HepG2 (cell line): ENCODE measurements at regions not wholly inside any gene's neighbourhood (a gene's known extent, or its start where the extent isn't known, plus 50 kb on each side); places are given as distances from the start of the nearest gene placed in this dataset.

ENCODE experiments used
- CBFB ChIP-seq: sonication (generic); formaldehyde crosslinking; IDR thresholded peaks from 2 replicates; pipeline ENCODE4 v1.4.0; 2020; ENCODE audit warnings: missing genetic modification reagents
- ELF1 ChIP-seq: sonication (generic); formaldehyde crosslinking; IDR thresholded peaks from 2 replicates; pipeline ENCODE4 v1.4.0; 2020; ENCODE audit warnings: missing genetic modification reagents
- MAF1 ChIP-seq: sonication (generic); formaldehyde crosslinking; IDR thresholded peaks from 2 replicates; pipeline ENCODE4 v1.5.0; 2020; ENCODE audit warnings: missing genetic modification reagents, borderline replicate concordance
- NFAT5 ChIP-seq: sonication (generic); formaldehyde crosslinking; IDR thresholded peaks from 2 replicates; pipeline ENCODE4 v1.4.0; 2020; ENCODE audit warnings: missing genetic modification reagents
- PPARG ChIP-seq: conservative IDR thresholded peaks from 2 replicates; pipeline ENCODE4 v1.6.1; 2016; ENCODE audit warnings: missing biosample characterization, missing genetic modification reagents
- SKIL ChIP-seq: sonication (generic); formaldehyde crosslinking; IDR thresholded peaks from 2 replicates; pipeline ENCODE4 v1.8.0; 2022; ENCODE audit warnings: missing genetic modification reagents, mild to moderate bottlenecking, moderate library complexity, borderline replicate concordance
- SOX6 ChIP-seq, 2 experiments: fragments of 450-650 bp in 1 of 2; sonication (generic) in 1 of 2; formaldehyde crosslinking in 1 of 2; IDR thresholded peaks; 2 replicates each; pipeline versions ENCODE4 v1.4.0 to v1.6.1; 2017 to 2020; ENCODE audit warnings: antibody characterized with exemption in 1 of 2, mild to moderate bottlenecking in 1 of 2, missing genetic modification reagents in 1 of 2
- SYNCRIP ChIP-seq: fragments of 200-400 bp; formaldehyde crosslinking; IDR thresholded peaks from 2 replicates; pipeline ENCODE4 v1.6.1; 2018; ENCODE audit warnings: mild to moderate bottlenecking, low read depth, low read length; ENCODE audit not compliant: insufficient read depth
- YEATS2 ChIP-seq: sonication (generic); formaldehyde crosslinking; IDR thresholded peaks from 2 replicates; pipeline ENCODE4 v1.4.0; 2020; ENCODE audit warnings: missing genetic modification reagents, borderline replicate concordance
- ZFP36L1 ChIP-seq: sonication (generic); formaldehyde crosslinking; IDR thresholded peaks from 2 replicates; pipeline ENCODE4 v1.8.0; 2022; ENCODE audit warnings: mild to moderate bottlenecking, missing genetic modification reagents, moderate library complexity
- ZFY ChIP-seq: sonication (generic); formaldehyde crosslinking; IDR thresholded peaks from 2 replicates; pipeline ENCODE4 v1.4.0; 2020; ENCODE audit warnings: missing genetic modification reagents
- ZNF281 ChIP-seq: sonication (generic); formaldehyde crosslinking; IDR thresholded peaks from 2 replicates; pipeline ENCODE4 v1.4.0; 2020; ENCODE audit warnings: missing genetic modification reagents, borderline replicate concordance
- ZNF331 ChIP-seq: sonication (generic); formaldehyde crosslinking; IDR thresholded peaks from 2 replicates; pipeline ENCODE4 v1.4.0; 2020; ENCODE audit warnings: missing genetic modification reagents
- ZNF556 ChIP-seq: sonication (generic); formaldehyde crosslinking; IDR thresholded peaks from 2 replicates; pipeline ENCODE4 v1.4.0; 2020; ENCODE audit warnings: mild to moderate bottlenecking, missing genetic modification reagents, borderline replicate concordance
- ZSCAN5A ChIP-seq: sonication (generic); formaldehyde crosslinking; IDR thresholded peaks from 2 replicates; pipeline ENCODE4 v1.8.0; 2022; ENCODE audit warnings: mild to moderate bottlenecking, missing genetic modification reagents, borderline replicate concordance
- ZZZ3 ChIP-seq: sonication (generic); formaldehyde crosslinking; IDR thresholded peaks from 2 replicates; pipeline ENCODE4 v1.4.0; 2020; ENCODE audit warnings: missing genetic modification reagents, mild to moderate bottlenecking, borderline replicate concordance

- TF ChIP-seq NFAT5 (CRISPR knock-in tag) (no peak), SYNCRIP (no peak), ZNF556 (peak; percentile 74; the same call in 1 of the 2 replicates), SOX6 (IDR thresholded peaks at IDR 0.05) (no peak), SOX6 (CRISPR knock-in tag; IDR thresholded peaks at IDR 0.05) (peak; percentile 93), ZNF281 (CRISPR knock-in tag) (peak; percentile 99), ELF1 (CRISPR knock-in tag) (peak; percentile 70; the same call in 1 of the 2 replicates), SKIL (CRISPR knock-in tag) (no peak), ZNF331 (CRISPR knock-in tag) (no peak), ZZZ3 (CRISPR knock-in tag) (peak; percentile 84; the same call in 1 of the 2 replicates), PPARG (peak; percentile 56), YEATS2 (CRISPR knock-in tag) (peak; percentile 78; the same call in 1 of the 2 replicates), ZFP36L1 (CRISPR knock-in tag) (0 out of 2 replicates have a peak, but pooled peaks have one; percentile 38), ZFY (CRISPR knock-in tag) (peak; percentile 53; the same call in 1 of the 2 replicates), CBFB (CRISPR knock-in tag) (no peak; the same call in 1 of the 2 replicates), ZSCAN5A (CRISPR knock-in tag) (no peak), MAF1 (peak; percentile 61; the same call in 1 of the 2 replicates)
Observed at GRCh38 chr4:3830774-3831528, 64.8 kb downstream of the ADRA2C start (continued).
